G401.6 (cell line): ENCODE measurements at regions not wholly inside any gene's neighbourhood (a gene's known extent, or its start where the extent isn't known, plus 50 kb on each side); places are given as distances from the start of the nearest gene placed in this dataset.
"Not testable (repeated sequence)": the region's sequence is repeated elsewhere in the genome, so short reads cannot be mapped to it uniquely, and the experiment has no call there.

Source experiments
- FAIRE-seq: peaks from 2 replicates; lab custom pipeline; 2012; peaks lifted over from hg19 to GRCh38; lab: Jason Lieb, UNC

DNA sequence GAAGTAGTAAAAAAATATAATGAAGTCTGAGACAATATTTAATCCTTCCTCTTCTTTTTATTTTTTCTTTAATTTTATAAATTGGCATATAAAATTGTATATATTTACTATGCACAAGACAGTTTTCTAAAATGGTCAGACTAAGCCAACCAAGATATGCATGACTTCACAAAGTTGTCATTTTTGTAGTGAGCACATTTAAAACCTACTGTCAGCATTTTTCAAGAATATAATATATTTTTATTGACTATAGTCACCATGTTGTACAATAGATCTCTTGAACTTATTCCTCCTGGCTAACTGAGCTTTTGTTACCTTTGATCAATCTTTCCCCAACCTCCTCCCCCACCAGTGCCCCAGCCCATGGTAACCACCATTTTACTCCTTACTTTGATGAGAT, 129.2 kb downstream of the ATP6V1G3 start:
- FAIRE-seq = no peak

DNA sequence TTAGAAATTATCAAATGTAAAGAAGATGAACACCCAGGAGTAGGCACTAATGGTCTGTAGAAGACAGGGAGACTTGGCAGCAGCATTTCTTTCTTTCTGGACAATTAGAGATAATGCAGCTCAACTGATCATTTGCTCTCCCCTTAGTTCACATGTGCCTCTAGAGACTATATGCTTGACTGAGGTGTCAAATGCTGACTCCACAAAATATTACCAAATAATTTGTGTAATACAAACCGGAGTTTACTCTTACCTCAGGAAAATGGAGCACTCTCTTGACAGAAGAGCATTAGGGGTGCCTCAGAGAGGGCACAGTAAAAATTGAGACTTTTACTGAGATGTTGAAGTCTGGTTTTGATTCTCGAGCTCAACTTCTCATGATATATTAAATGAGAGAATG, 131.8 kb downstream of the ATP6V1G3 start:
- no peak for FAIRE-seq

DNA sequence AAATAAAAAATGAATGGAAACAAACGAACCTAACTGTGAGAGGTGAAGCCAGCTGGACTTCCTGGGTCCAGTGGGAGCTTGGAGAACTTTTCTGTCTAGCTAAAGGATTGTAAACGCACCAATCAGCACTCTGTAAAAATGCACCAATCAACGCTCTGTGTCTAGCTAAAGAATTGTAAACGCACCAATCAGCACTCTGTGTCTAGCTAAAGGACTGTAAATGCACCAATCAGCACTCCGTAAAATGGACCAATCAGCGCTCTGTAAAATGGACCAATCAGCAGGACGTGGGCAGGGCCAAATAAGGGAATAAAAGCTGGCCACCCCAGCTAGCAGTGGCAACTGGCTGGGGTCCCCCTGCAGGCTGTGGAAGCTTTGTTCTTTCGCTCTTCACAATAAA, 135.8 kb downstream of the ATP6V1G3 start:
- FAIRE-seq = not testable (repeated sequence)

DNA sequence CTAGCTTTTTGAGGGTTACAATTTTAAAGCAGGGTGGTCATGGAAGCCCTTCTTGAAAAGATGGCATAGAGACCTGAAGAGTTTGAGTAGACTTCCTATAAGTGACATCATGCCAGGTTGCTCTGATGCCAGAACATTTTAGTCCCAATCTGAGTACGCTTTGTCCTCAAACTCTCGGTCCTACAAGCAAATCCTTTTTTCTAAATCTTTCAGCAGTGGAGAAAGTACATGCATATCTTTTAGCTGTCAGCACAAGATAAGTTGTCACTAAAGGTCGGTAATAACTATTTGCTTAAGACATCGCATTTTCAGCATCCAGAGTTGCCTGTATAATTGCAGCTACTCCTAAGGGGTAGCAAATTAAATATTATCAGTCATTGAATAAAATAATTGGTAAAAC, 140.4 kb downstream of the ATP6V1G3 start:
- FAIRE-seq = no peak

DNA sequence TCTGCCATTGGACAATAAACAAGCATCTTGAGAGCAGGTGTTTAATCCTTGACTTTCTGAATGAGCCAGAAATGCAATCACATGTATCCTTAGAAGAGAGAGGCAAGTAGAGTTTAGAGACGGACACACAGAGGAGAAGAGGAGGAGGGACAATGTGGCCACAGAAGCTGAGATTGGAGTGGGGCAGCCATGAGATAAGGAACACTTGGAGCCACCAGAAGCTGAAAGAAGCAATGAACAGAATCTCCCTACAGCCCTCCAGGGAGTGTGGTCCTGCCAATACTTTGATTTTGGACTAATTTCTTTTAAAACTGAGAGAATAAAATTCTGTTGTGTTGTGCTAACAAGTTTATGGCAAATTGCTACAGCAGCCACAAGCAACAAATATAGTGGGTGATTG, 141.0 kb downstream of the ATP6V1G3 start:
- FAIRE-seq = no peak

DNA sequence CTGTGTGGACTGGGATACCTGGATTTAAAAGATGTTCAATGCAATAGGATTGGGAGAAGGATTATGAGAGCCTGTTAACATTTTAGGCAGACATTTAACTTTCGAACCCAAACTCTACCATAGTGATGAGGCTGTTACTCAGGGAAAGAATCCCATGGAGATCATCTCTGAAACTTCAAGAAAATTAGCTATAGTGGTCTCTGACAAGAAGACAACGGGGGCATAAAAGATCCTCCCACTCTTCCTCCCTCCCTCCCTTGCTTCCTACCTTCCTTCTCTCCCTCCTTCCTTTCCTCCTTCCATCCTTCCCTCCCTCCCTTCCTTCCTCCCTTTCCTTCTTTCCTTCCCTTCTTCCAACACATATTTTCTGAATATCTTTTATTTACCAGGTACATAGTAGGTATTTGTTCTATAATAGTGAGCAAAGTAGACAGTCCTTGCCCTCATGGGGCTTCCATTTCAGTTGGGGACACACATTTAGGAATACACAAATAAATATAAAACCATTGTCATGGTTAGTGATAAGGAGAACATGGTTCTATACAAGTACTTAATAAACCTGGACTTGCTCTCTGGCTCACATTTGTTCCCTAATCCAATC, 143.2 kb downstream of the ATP6V1G3 start:
- FAIRE-seq = no peak

DNA sequence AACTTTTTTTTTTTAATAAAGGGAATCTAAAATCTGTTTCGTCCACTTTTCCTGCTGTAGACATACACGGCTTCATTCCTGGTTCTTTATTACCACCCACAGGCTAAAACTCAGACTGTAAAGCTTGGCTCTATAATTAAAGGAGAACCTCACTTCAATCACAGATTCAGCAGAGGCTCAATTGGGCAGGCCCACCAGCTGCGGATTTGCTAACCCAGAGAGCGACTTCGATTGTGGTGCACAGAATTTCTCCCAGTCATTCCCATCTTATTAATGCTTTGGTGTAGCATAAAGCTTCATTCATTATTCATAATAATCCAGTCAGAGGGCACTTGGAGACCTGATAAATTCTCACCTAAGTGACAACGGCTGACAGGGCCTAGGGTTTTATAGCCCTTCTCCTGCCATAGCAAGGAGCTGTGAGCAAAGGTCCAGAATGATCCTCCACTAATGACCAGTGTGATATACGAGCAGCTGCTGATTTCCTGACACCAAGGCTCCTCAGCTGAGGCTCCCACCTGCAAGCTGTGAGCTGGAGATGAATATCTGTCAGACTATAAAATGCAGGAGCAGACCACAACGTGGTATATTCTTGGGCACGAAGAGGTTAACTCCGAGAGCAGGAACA, 149.0 kb downstream of the ATP6V1G3 start:
- FAIRE-seq = no peak

DNA sequence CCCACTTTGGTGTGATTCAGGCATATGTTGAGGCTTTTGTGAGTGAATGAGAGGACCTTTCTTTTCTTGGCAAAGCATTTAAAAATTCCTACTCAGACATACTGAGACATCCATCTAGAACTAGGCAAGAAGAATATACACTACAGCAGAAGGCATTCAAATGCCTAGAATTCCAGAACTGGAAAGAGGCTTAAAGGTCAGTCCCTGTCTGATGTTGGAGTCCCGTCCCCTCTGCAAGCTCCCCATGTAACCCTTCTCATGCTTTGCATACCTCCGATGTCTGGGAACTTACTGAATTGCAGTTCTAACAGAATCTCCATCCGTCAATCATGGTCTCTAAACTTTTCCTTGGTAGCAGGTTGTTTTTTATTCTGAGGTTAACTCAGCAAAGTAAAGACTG, 152.9 kb downstream of the ATP6V1G3 start:
- no peak for FAIRE-seq

DNA sequence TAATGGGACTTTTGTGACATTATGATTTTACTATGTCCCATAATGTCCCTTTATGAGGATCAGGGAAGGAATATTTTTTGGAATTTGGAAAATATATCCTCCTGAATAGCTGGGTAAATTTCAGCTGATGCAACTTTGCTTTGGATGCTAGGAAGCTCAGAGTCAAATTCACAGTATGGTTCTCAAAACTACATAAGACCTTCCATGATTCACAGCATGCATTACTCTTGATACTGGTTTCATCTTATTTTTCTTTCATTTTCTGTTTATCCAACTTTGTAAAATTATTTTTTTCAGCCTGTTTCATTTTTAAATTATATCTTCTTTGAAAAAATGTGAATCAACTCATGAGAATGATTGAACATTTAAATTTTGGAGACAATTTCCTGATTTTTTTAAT, 160.2 kb downstream of the ATP6V1G3 start:
- no peak for FAIRE-seq

DNA sequence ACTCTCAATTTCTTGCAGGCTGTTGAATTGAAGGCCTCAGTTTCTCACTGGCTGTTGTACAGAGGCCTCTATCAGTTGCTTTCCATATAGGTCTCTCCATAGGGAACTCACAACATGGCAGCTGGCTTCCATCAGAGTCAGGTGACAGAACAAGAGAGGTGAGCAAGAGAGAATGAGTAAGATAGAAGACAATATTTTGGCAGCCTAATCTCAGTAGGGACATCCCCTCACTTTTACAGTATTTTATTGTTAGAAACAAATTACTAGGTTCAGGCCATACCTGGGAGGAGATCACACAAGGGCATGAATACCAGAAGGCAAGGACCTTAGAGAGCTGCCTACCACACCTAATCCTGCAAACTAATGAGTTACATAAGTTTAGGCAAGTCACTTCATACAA, 162.8 kb downstream of the ATP6V1G3 start:
- no peak for FAIRE-seq

DNA sequence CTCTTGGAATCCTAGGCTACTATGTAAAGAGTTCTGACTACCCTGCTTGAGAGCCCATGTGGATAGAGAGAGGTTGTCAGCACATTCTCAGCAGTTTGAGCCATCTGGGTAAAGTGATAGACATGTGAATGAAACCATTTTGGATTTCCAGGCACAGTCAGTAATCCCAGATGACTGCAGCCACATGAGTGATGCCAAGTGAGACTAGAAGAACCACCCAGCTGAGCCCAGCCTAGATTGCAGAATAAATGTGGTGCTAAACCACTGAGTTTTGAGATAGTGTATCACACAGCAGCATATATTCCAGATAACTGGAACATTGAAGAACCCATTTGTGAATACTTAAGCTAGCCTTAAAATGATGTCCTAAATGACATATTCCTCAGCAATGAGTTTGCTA, 166.2 kb downstream of the ATP6V1G3 start:
- no peak for FAIRE-seq

DNA sequence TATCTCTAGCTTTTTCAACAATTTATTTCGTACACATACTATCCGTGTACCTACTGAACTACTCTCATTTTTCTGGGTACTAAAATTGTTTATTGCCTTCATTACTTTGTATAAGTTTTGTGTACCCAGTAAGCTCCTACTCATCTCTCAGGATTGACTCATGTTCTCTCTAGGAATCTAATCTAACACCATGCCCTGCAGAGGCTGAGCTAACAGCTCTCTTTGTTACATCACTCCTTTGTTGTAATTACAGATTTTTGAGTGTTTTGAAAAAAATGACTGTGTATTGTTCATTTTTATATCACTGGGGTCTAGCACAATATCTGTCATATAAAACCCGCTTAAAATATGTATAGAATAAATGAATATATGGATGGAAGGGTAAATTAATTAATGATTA, 167.1 kb downstream of the ATP6V1G3 start:
- no peak for FAIRE-seq
